ENCODE measurements at regions not wholly inside any gene's neighbourhood (a gene's known extent, or its start where the extent isn't known, plus 50 kb on each side); places are given as distances from the start of the nearest gene placed in this dataset.

GRCh38 chr15:97730315-97730714, 230.2 kb upstream of the ARRDC4 start:
- TF ChIP-seq CTCF (IDR thresholded peaks at IDR 0.05) (no peak), POLR2A (IDR thresholded peaks at IDR 0.05) (no peak)

All from prostate gland (tissue), 2 donors.